ENCODE measurements at regions not wholly inside any gene's neighbourhood (a gene's known extent, or its start where the extent isn't known, plus 50 kb on each side); places are given as distances from the start of the nearest gene placed in this dataset.

GRCh38 chr10:60564475-60564874, 174.8 kb upstream of the ANK3 start:
- TF ChIP-seq, protein P1, sequence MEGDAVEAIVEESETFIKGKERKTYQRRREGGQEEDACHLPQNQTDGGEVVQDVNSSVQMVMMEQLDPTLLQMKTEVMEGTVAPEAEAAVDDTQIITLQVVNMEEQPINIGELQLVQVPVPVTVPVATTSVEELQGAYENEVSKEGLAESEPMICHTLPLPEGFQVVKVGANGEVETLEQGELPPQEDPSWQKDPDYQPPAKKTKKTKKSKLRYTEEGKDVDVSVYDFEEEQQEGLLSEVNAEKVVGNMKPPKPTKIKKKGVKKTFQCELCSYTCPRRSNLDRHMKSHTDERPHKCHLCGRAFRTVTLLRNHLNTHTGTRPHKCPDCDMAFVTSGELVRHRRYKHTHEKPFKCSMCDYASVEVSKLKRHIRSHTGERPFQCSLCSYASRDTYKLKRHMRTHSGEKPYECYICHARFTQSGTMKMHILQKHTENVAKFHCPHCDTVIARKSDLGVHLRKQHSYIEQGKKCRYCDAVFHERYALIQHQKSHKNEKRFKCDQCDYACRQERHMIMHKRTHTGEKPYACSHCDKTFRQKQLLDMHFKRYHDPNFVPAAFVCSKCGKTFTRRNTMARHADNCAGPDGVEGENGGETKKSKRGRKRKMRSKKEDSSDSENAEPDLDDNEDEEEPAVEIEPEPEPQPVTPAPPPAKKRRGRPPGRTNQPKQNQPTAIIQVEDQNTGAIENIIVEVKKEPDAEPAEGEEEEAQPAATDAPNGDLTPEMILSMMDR (IDR thresholded peaks at IDR 0.05) = no peak
- no peak for TF ChIP-seq POLR2A (IDR thresholded peaks at IDR 0.05)

Measured in adrenal gland (tissue), 5 donors.